ENCODE measurements at regions not wholly inside any gene's neighbourhood (a gene's known extent, or its start where the extent isn't known, plus 50 kb on each side); places are given as distances from the start of the nearest gene placed in this dataset.

GRCh38 chr18:11251229-11251890, 102.0 kb upstream of the PIEZO2 start:
- no peak overlapping the region for H3K27ac ChIP-seq
- TF ChIP-seq CTCF (IDR thresholded peaks at IDR 0.05): no peak
- no peak for TF ChIP-seq ZFX (IDR thresholded peaks at IDR 0.05; ENCODE audit: borderline replicate concordance)

GRCh38 chr18:11249391-11249790, 100.0 kb upstream of the PIEZO2 start:
- no peak overlapping the region for H3K27ac ChIP-seq
- TF ChIP-seq CTCF (IDR thresholded peaks at IDR 0.05) (no peak), ZFX (IDR thresholded peaks at IDR 0.05; ENCODE audit: borderline replicate concordance) (no peak)

GRCh38 chr18:11247381-11247970, 98.1 kb upstream of the PIEZO2 start:
- no peak overlapping the region for H3K27ac ChIP-seq
- TF ChIP-seq ZFX (IDR thresholded peaks at IDR 0.05; ENCODE audit: borderline replicate concordance) (no peak), CTCF (IDR thresholded peaks at IDR 0.05) (no peak)

- TF ChIP-seq ZFX (IDR thresholded peaks at IDR 0.05; ENCODE audit: borderline replicate concordance) (no peak), CTCF (IDR thresholded peaks at IDR 0.05) (no peak)
- H3K27ac ChIP-seq: no peak overlapping the region
Observed at GRCh38 chr18:11246495-11247300, 97.3 kb upstream of the PIEZO2 start.

GRCh38 chr18:11245879-11246278, 96.5 kb upstream of the PIEZO2 start:
- no peak overlapping the region for H3K27ac ChIP-seq
- TF ChIP-seq ZFX (IDR thresholded peaks at IDR 0.05; ENCODE audit: borderline replicate concordance) (no peak), CTCF (IDR thresholded peaks at IDR 0.05) (no peak)

- no peak overlapping the region for H3K27ac ChIP-seq
- TF ChIP-seq ZFX (IDR thresholded peaks at IDR 0.05; ENCODE audit: borderline replicate concordance) (no peak), CTCF (IDR thresholded peaks at IDR 0.05) (no peak)
Observed at GRCh38 chr18:11237484-11237883, 88.1 kb upstream of the PIEZO2 start.

GRCh38 chr18:11237066-11237465, 87.7 kb upstream of the PIEZO2 start:
- TF ChIP-seq CTCF (IDR thresholded peaks at IDR 0.05) (no peak), ZFX (IDR thresholded peaks at IDR 0.05; ENCODE audit: borderline replicate concordance) (no peak)
- H3K27ac ChIP-seq: no peak overlapping the region

Measured in 22Rv1 (cell line).